HepG2 (cell line): ENCODE measurements at regions not wholly inside any gene's neighbourhood (a gene's known extent, or its start where the extent isn't known, plus 50 kb on each side); places are given as distances from the start of the nearest gene placed in this dataset.

ENCODE experiments used
- FOSL2 ChIP-seq: sonication (generic); formaldehyde crosslinking; IDR thresholded peaks from 2 replicates; pipeline ENCODE4 v1.4.0; 2020; ENCODE audit warnings: missing genetic modification reagents
- HNF4G ChIP-seq, 2 experiments: sonication (generic) in 1 of 2; formaldehyde crosslinking in 1 of 2; IDR thresholded peaks; 2 replicates each; pipeline versions ENCODE4 v1.4.0 to v1.6.1; 2011 to 2020; ENCODE audit warnings: borderline replicate concordance in 2 of 2, low read depth in 2 of 2, mild to moderate bottlenecking in 2 of 2, low read length in 1 of 2, missing genetic modification reagents in 1 of 2, moderate library complexity in 1 of 2
- KLF16 ChIP-seq, 2 experiments: sonication (generic) in 1 of 2; formaldehyde crosslinking in 1 of 2; IDR thresholded peaks; 2 replicates each; pipeline versions ENCODE4 v1.6.1 to v1.8.0; 2016 to 2023; ENCODE audit warnings: missing genetic modification reagents in 2 of 2, missing compliant biosample characterization in 1 of 2
- MXD3 ChIP-seq: IDR thresholded peaks from 2 replicates; pipeline ENCODE4 v1.6.1; 2016; ENCODE audit warnings: mild to moderate bottlenecking, missing biosample characterization, missing genetic modification reagents
- REPIN1 ChIP-seq: sonication (generic); formaldehyde crosslinking; IDR thresholded peaks from 2 replicates; pipeline ENCODE4 v1.8.0; 2022; ENCODE audit warnings: missing genetic modification reagents, low read depth, mild to moderate bottlenecking, borderline replicate concordance
- SRSF1 ChIP-seq: fragments of 200-400 bp; formaldehyde crosslinking; optimal IDR thresholded peaks from 2 replicates; pipeline ENCODE3; 2017; ENCODE audit warnings: mild to moderate bottlenecking, low read depth, low read length, moderate library complexity
- STAG1 ChIP-seq: sonication (generic); formaldehyde crosslinking; IDR thresholded peaks from 2 replicates; pipeline ENCODE4 v1.4.0; 2020; ENCODE audit warnings: missing genetic modification reagents
- TRIM22 ChIP-seq: fragments of 450-650 bp; IDR thresholded peaks from 2 replicates; pipeline ENCODE4 v1.6.1; 2017
- ZKSCAN5 ChIP-seq: sonication (generic); formaldehyde crosslinking; IDR thresholded peaks from 2 replicates; pipeline ENCODE4 v1.5.1; 2020; ENCODE audit warnings: mild to moderate bottlenecking, missing genetic modification reagents
- ZNF160 ChIP-seq: sonication (generic); formaldehyde crosslinking; IDR thresholded peaks from 2 replicates; pipeline ENCODE4 v1.8.0; 2022; ENCODE audit warnings: mild to moderate bottlenecking, inconsistent platforms, missing genetic modification reagents
- ZNF367 ChIP-seq: sonication (generic); formaldehyde crosslinking; IDR thresholded peaks from 2 replicates; pipeline ENCODE4 v1.4.0; 2020; ENCODE audit warnings: missing genetic modification reagents, borderline replicate concordance
- ZNF383 ChIP-seq: sonication (generic); formaldehyde crosslinking; IDR thresholded peaks from 2 replicates; pipeline ENCODE4 v1.4.0; 2020; ENCODE audit warnings: missing genetic modification reagents, mild to moderate bottlenecking, borderline replicate concordance
- ZNF552 ChIP-seq: sonication (generic); formaldehyde crosslinking; IDR thresholded peaks from 2 replicates; pipeline ENCODE4 v1.9.0; 2022; ENCODE audit warnings: missing genetic modification reagents, mild to moderate bottlenecking, borderline replicate concordance
- ZNF878 ChIP-seq: sonication (generic); formaldehyde crosslinking; IDR thresholded peaks from 2 replicates; pipeline ENCODE4 v1.8.1; 2023; ENCODE audit warnings: mild to moderate bottlenecking, missing genetic modification reagents, moderate library complexity
- TF ChIP-seq, protein P1 (sequence below): sonication (generic); formaldehyde crosslinking; IDR thresholded peaks from 2 replicates; pipeline ENCODE4 v1.5.0; 2020; ENCODE audit warnings: mild to moderate bottlenecking, missing genetic modification reagents, borderline replicate concordance
- TF ChIP-seq, protein P2 (sequence below): sonication (generic); formaldehyde crosslinking; IDR thresholded peaks from 2 replicates; pipeline ENCODE4 v1.5.1; 2020; ENCODE audit warnings: missing genetic modification reagents, mild to moderate bottlenecking, borderline replicate concordance
- TF ChIP-seq, protein P3 (sequence below): conservative IDR thresholded peaks from 2 replicates; pipeline ENCODE4 v1.6.1; 2018; ENCODE audit warnings: missing genetic modification reagents

GRCh38 chr2:134120733-134121630 is 132.9 kb upstream of the MGAT5 start (continued):
- TF ChIP-seq, protein P1, sequence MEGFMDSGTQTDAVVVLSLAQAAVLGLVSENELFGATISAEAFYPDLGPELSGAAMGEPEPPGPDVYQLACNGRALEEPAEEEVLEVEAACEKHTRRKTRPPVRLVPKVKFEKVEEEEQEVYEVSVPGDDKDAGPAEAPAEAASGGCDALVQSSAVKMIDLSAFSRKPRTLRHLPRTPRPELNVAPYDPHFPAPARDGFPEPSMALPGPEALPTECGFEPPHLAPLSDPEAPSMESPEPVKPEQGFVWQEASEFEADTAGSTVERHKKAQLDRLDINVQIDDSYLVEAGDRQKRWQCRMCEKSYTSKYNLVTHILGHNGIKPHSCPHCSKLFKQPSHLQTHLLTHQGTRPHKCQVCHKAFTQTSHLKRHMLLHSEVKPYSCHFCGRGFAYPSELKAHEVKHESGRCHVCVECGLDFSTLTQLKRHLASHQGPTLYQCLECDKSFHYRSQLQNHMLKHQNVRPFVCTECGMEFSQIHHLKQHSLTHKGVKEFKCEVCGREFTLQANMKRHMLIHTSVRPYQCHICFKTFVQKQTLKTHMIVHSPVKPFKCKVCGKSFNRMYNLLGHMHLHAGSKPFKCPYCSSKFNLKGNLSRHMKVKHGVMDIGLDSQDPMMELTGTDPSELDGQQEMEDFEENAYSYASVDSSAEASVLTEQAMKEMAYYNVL, result no peak; the same call in 1 of the 2 replicates
- peak in 1 of 2 experiments; percentile 79; a peak in 2 of 4 replicates for TF ChIP-seq KLF16 (CRISPR knock-in tag; IDR thresholded peaks at IDR 0.05)
- TF ChIP-seq, protein P2, sequence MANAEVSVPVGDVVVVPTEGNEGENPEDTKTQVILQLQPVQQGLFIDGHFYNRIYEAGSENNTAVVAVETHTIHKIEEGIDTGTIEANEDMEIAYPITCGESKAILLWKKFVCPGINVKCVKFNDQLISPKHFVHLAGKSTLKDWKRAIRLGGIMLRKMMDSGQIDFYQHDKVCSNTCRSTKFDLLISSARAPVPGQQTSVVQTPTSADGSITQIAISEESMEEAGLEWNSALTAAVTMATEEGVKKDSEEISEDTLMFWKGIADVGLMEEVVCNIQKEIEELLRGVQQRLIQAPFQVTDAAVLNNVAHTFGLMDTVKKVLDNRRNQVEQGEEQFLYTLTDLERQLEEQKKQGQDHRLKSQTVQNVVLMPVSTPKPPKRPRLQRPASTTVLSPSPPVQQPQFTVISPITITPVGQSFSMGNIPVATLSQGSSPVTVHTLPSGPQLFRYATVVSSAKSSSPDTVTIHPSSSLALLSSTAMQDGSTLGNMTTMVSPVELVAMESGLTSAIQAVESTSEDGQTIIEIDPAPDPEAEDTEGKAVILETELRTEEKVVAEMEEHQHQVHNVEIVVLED (CRISPR knock-in tag), result no peak
- TF ChIP-seq ZNF878 (CRISPR knock-in tag), result no peak
- TF ChIP-seq REPIN1 (CRISPR knock-in tag), result peak; percentile 35; the same call in 1 of the 2 replicates
- no peak for TF ChIP-seq ZNF367
- TF ChIP-seq MXD3 (CRISPR knock-in tag), result no peak; the same call in 1 of the 2 replicates
- TF ChIP-seq, protein P3, sequence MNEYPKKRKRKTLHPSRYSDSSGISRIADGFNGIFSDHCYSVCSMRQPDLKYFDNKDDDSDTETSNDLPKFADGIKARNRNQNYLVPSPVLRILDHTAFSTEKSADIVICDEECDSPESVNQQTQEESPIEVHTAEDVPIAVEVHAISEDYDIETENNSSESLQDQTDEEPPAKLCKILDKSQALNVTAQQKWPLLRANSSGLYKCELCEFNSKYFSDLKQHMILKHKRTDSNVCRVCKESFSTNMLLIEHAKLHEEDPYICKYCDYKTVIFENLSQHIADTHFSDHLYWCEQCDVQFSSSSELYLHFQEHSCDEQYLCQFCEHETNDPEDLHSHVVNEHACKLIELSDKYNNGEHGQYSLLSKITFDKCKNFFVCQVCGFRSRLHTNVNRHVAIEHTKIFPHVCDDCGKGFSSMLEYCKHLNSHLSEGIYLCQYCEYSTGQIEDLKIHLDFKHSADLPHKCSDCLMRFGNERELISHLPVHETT, result no peak
- no peak for TF ChIP-seq TRIM22
- peak; percentile 89; the same call in 1 of the 2 replicates for TF ChIP-seq ZNF160 (CRISPR knock-in tag)
- peak; percentile 94 for TF ChIP-seq ZNF383 (CRISPR knock-in tag)
- TF ChIP-seq HNF4G (IDR thresholded peaks at IDR 0.05; ENCODE audit: borderline replicate concordance, low read depth, low read length), result no peak
- no peak; the same call in 1 of the 2 replicates for TF ChIP-seq HNF4G (CRISPR knock-in tag; IDR thresholded peaks at IDR 0.05; ENCODE audit: borderline replicate concordance, low read depth)
- TF ChIP-seq FOSL2 (CRISPR knock-in tag), result no peak
- TF ChIP-seq ZNF552 (CRISPR knock-in tag), result 0 out of 2 replicates have a peak, but pooled peaks have one; percentile 27
- no peak for TF ChIP-seq ZKSCAN5
- peak; percentile 40 for TF ChIP-seq SRSF1
- TF ChIP-seq STAG1, result no peak; the same call in 1 of the 2 replicates
